ENCODE measurements at regions not wholly inside any gene's neighbourhood (a gene's known extent, or its start where the extent isn't known, plus 50 kb on each side); places are given as distances from the start of the nearest gene placed in this dataset.

DNA sequence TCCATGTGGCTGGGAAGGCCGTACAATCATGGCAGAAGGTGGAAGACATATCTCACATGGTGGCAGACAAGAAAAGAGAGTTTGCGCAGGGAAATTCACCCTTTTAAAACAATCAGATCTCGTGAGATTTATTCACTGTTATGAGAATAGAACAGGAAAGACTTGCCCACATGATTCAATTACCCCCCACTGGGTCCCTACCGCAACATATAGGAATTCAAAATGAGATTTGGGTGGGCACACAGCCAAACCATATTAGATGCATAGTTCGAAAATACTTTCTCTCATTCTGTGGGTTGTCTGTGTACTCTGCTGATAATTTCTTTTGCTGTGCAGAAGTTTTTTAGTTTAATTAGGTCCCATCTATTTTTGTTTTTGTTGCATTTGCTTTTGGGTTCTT lies 990.3 kb downstream of the PLA2G4A start:
- TF ChIP-seq CTCF (IDR thresholded peaks at IDR 0.05; ENCODE audit: low read length) (no peak), EZH2 (IDR thresholded peaks at IDR 0.05; ENCODE audit: borderline replicate concordance, low read length) (no peak)
